ENCODE measurements at regions not wholly inside any gene's neighbourhood (a gene's known extent, or its start where the extent isn't known, plus 50 kb on each side); places are given as distances from the start of the nearest gene placed in this dataset.

DNA sequence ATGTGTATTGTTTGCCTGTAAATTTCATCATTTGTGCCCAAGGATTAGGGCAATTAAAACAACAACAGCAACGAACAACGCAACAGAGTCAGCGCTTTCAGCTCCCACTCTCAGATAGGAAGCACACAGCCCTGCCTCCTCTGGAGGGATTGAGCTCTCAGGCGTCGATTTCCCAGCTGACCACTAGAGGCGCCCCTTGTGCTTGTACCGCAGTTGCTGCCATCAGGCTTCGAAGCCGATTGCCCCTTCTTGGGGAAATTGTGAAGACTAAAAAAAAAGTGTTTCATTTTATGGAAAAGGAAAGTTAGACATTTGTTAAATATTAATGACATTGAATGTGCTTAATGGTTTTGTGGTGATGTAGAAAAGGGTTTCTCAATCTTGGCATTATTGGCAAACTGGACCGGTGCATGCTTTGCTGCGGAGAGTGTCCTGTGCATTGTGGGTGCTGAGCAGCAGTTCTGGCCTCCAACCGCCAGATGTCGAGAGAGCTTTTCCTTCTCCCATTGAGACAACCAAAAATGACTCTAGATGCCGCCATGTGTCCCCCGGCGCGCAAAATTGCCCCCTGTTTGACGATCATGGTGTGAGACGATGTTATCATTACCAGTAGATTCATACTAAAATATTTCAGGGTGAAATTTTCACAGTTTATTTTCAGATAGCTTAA is 650.4 kb upstream of the RBFOX1 start:
- Histone ChIP-seq H3K9me3 (peaks cover 0 to under 1% (median 0%) of the 10 kb centered on the region in 12 donors), H3K27ac (no peak overlapping the region), H3K27me3 (peaks cover 0 to 15% (median 0%) of the 10 kb centered on the region in 9 donors), H3K4me3 (no peak overlapping the region), H3K36me3 (no peaks in the 10 kb centered on the region), H3K4me1 (no peaks in the 10 kb centered on the region)
- DNase-seq (peak in 1 of 5 donors; percentile 24), ATAC-seq (no peak)
- TF ChIP-seq, protein P1, sequence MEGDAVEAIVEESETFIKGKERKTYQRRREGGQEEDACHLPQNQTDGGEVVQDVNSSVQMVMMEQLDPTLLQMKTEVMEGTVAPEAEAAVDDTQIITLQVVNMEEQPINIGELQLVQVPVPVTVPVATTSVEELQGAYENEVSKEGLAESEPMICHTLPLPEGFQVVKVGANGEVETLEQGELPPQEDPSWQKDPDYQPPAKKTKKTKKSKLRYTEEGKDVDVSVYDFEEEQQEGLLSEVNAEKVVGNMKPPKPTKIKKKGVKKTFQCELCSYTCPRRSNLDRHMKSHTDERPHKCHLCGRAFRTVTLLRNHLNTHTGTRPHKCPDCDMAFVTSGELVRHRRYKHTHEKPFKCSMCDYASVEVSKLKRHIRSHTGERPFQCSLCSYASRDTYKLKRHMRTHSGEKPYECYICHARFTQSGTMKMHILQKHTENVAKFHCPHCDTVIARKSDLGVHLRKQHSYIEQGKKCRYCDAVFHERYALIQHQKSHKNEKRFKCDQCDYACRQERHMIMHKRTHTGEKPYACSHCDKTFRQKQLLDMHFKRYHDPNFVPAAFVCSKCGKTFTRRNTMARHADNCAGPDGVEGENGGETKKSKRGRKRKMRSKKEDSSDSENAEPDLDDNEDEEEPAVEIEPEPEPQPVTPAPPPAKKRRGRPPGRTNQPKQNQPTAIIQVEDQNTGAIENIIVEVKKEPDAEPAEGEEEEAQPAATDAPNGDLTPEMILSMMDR (IDR thresholded peaks at IDR 0.05), result peak; percentile 22 to 56 (median 41)
- TF ChIP-seq POLR2A (IDR thresholded peaks at IDR 0.05), result no peak
- intact Hi-C loops (cut with DNase I), result loop anchor here in 2 of 10 donors (10.0 kb wide), 1 partner anchor 1493 kb away; no protein-coding TSS in a partner anchor
- 40 to 48% (median 48%) methylated on average over 19 of the region's 19 CpGs for WGBS, 4 donors

DNA sequence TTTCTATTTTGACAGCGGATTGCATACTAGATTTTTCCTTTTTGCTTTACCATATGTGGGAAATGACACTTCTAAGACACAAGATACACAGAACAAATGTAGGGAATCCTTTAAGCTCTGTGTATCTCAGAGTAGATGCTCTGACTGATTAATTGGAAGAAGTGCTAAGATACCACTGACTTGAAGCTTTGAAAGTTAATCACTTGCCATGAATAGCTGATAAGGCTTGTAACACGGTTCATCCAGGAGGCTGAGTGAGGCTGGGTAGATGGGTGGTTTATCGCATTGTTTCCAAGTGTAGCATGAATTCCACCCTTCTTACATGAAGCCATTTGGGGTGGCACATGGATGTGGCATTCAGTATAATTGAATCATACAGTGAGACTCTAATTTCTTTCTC is 654.1 kb upstream of the RBFOX1 start:
- ATAC-seq (no peak), DNase-seq (no peak)
- Histone ChIP-seq H3K9me3 (no peaks in the 10 kb centered on the region), H3K27ac (no peak overlapping the region), H3K36me3 (no peaks in the 10 kb centered on the region), H3K27me3 (peaks cover 0 to 12% (median 0%) of the 10 kb centered on the region in 9 donors), H3K4me1 (no peaks in the 10 kb centered on the region), H3K4me3 (no peak overlapping the region)
- intact Hi-C loops (cut with DNase I), result no loop called here
- TF ChIP-seq POLR2A (IDR thresholded peaks at IDR 0.05), result no peak
- TF ChIP-seq, protein P1 (IDR thresholded peaks at IDR 0.05), result no peak
- WGBS, 4 donors, result 14 to 48% (median 26%) methylated on average over 3 of the region's 3 CpGs

DNA sequence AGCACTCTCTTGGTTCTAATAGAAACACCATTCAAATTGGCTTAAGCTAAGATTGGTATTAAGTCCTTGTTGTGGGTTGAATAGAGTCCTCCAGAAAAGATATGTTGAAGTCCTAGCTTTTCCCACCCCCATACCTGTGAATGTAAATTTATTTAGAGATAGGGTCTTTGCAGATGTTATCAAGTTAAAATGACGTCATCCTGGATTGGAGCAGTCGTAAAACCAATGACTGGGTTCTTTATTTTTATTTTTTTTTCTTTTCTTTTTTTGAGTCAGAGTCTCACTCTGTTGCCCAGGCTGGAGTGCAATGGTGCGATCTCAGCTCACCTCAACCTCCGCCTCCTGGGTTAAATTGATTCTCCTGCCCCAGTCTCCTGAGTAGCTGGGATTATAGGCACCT is 658.6 kb upstream of the RBFOX1 start:
- Histone ChIP-seq H3K9me3 (no peaks in the 10 kb centered on the region), H3K4me1 (no peaks in the 10 kb centered on the region), H3K27ac (no peak overlapping the region), H3K4me3 (no peak overlapping the region), H3K27me3 (no peaks in the 10 kb centered on the region), H3K36me3 (no peaks in the 10 kb centered on the region)
- TF ChIP-seq, protein P1 (IDR thresholded peaks at IDR 0.05), result no peak
- TF ChIP-seq POLR2A (IDR thresholded peaks at IDR 0.05), result no peak
- ATAC-seq (no peak), DNase-seq (no peak)
- intact Hi-C loops (cut with DNase I), result no loop called here
- WGBS, 4 donors, result 80 to 85% (median 82%) methylated on average over 4 of the region's 4 CpGs

DNA sequence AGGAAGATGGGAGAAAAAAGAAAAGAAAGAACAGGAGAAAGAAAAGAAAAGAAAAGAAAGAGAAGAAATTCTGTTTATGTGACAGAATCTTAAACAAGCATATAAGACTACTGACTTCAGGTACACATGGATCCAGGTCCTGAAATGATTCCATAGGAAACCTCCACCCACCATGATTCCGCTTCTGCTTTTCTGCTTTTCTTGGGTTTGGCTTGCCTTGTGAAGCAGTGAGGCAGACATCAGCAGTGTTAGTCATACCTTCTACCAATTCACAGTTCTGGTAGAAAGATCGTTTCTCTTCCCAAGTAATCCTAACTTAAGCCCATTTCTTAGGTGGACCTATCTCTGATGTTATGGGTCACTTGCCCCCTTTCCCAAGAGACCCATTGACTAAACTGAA is 660.1 kb upstream of the RBFOX1 start:
- intact Hi-C loops (cut with DNase I), result no loop called here

DNA sequence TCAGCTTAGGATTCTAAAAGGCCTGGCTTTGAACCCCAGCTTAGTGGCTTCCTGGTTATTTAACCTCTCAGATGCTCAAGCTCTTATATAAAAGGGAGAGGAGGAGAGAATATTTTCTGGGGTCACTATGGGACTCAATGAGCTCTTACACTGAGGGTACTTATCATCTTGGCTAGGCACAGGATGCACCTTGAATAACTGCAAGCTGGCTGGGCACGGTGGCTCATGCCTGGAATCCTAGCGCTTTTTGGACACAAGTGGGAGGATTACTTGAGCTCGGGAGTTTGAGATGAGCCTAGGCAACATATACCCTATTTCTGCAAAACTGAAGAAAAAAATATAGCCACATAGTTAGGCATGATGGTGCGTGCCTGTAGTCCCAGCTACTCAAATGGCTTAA is 665.3 kb upstream of the RBFOX1 start:
- 71 to 81% (median 75%) methylated on average over 4 of the region's 4 CpGs for WGBS, 4 donors
- Histone ChIP-seq H3K9me3 (no peaks in the 10 kb centered on the region), H3K27me3 (no peaks in the 10 kb centered on the region), H3K36me3 (no peaks in the 10 kb centered on the region), H3K4me3 (no peak overlapping the region), H3K27ac (no peak overlapping the region), H3K4me1 (no peaks in the 10 kb centered on the region)
- intact Hi-C loops (cut with DNase I), result no loop called here
- ATAC-seq (no peak), DNase-seq (no peak)
- TF ChIP-seq POLR2A (IDR thresholded peaks at IDR 0.05), result no peak
- TF ChIP-seq, protein P1 (IDR thresholded peaks at IDR 0.05), result no peak

More for the DNA sequence above, 660.1 kb upstream of the RBFOX1 start:
- WGBS, 4 donors, result 61 to 86% (median 74%) methylated on average over 2 of the region's 2 CpGs
- no peak overlapping the region for H3K27ac ChIP-seq
- no peaks in the 10 kb centered on the region for H3K9me3 ChIP-seq
- no peak overlapping the region for H3K4me3 ChIP-seq
- no peaks in the 10 kb centered on the region for H3K27me3 ChIP-seq
- H3K36me3 ChIP-seq, result no peaks in the 10 kb centered on the region
- DNase-seq (no peak), ATAC-seq (no peak)
- no peak for TF ChIP-seq POLR2A (IDR thresholded peaks at IDR 0.05)
- no peaks in the 10 kb centered on the region for H3K4me1 ChIP-seq

Measured in heart left ventricle (tissue), 16 donors.